Right lung (tissue), 2 donors: ENCODE measurements at regions not wholly inside any gene's neighbourhood (a gene's known extent, or its start where the extent isn't known, plus 50 kb on each side); places are given as distances from the start of the nearest gene placed in this dataset.
"Not testable (repeated sequence)": the region's sequence is repeated elsewhere in the genome, so short reads cannot be mapped to it uniquely, and the experiment has no call there.

ENCODE experiments used
- DNase-seq, 2 donors: peaks; one replicate each; pipeline ENCODE4 v3.0.0-alpha.2; 2013

- no peak for DNase-seq
Measured at GRCh38 chr6:153412519-153412918, 281.4 kb upstream of the RGS17 start.

- no peak for DNase-seq
Measured at GRCh38 chr6:153411070-153411648, 280.1 kb upstream of the RGS17 start.

DNA sequence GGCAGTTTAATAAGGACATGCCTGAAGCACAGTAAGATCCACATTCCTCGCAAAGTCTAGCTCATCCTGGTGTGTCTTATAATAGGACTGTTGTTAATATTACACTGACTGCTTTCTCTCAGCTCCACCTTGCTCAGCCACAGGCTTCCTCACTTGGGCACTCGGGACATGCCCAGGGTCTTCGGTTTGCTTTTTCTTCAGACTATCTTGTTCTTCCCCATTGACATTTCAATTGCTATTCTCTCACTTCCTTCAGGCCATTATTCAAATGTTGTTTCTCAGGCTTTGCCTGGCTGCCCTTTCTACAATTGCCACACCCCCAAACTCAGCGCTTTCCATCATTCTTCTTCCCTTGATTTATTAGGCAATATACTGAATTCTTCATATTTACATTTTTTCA lies 274.8 kb upstream of the RGS17 start:
- DNase-seq, result no peak

GRCh38 chr6:153401751-153402150 lies 270.7 kb upstream of the RGS17 start:
- DNase-seq, result no peak

- DNase-seq, result no peak
Measured at GRCh38 chr6:153392156-153392555, 261.1 kb upstream of the RGS17 start.

- DNase-seq, result no peak
Measured at GRCh38 chr6:153373869-153374268, 242.8 kb upstream of the RGS17 start.

DNA sequence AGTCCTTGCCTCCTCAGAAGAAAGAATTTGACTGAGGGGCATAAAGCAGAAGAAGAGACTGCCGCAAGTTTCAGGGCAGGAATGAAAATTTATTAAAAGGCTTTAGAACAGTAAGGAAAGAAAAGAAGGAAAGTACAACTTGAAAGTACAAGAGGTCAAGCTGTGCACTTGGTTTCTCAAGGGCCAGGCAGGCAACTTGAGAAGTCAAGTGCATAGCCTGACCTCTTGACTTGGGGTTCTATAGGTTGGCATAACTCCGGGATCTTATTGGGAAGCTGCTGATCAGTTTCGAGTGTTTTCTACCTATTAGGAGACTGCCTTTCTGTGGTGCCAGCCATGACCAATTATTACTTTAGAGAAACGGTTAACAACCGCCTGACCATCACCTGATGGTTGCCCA lies 237.0 kb upstream of the RGS17 start:
- DNase-seq, result no peak

DNA sequence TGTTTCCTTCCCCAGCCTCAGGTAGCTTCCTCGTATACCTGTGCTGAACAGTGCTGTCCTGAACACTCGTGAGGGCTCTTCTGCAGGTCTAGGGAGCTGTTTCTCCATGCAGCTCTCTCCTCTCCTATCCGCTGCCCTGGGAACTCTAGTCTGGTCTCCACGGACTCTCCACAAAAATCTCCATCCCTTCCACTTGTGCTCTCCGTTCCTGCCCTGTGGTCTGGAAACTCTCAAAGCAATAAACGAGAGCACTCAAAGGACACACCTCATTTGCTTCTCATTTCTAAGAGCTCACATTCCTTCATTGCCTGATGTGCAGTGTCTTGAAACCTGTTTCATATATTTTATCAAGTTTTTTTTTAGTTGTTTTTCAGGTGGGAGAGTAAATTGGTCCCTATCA lies 235.9 kb upstream of the RGS17 start:
- DNase-seq, result no peak

DNA sequence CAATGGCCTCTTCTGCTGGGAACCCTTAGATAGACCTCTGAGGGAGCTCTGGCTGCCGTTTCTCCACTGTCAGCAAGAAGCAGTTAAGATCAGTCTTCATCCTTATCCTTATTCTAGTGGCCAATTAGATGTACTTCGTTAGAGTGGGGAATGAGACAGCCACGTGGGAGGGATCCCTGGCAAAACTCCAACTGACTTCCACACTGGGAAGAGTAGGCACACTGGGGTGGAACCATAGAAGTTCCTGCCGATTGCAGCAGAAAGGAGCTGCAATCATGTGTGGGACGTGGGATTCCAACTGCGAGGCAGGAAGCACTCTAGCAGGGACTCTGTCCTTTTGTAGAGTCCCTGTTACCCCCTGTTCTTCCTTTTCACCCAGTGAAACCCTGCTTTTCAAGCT lies 226.3 kb upstream of the RGS17 start:
- DNase-seq, result no peak

GRCh38 chr6:153340568-153340967 lies 209.5 kb upstream of the RGS17 start:
- DNase-seq, result no peak

GRCh38 chr6:153334121-153334520 lies 203.0 kb upstream of the RGS17 start:
- DNase-seq, result no peak

- DNase-seq, result not testable (repeated sequence)
Measured at GRCh38 chr6:153331221-153331620, 200.1 kb upstream of the RGS17 start.

DNA sequence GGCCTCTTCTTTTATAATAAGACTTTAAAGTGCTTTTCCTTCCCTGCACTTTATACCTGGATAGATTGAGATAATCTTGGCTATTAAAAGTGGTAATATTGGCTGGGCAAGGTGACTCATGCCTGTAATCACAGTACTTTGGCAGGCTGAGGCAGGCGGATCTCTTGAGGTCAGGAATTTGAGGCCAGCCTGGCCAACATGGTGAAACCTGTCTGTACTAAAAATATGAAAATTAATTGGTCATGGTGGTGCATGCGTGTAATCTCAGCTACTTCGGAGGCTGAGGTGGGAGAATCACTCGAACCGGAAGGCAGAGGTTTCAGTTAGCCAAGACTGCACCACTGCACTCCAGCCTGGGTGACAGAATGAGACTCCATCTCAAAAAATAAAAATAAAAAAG lies 197.1 kb upstream of the RGS17 start:
- no peak for DNase-seq

- no peak for DNase-seq
Measured at GRCh38 chr6:153325661-153326060, 194.6 kb upstream of the RGS17 start.

- peak; percentile 23 to 33 for DNase-seq
Measured at GRCh38 chr6:153312634-153313033, 181.6 kb upstream of the RGS17 start.

DNA sequence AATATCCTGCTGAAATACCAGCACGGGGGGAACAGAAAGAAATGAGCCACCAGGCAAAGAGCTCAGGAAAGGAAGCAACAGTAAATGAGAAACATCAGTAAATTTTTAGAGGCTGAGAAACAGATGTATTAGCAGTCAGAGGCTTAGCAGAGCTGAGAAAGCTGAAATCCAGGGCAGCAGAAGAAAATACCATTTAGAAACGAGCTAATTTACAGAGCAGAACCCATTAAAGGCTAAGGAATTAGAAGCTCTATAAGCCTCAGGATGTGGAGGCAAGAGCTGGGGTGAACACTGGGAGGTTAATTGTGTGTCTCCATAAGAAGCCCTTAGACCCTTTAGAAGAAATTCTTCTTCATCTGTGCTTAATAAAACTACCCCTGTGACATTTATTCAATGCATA lies 178.6 kb upstream of the RGS17 start:
- DNase-seq, result no peak

DNA sequence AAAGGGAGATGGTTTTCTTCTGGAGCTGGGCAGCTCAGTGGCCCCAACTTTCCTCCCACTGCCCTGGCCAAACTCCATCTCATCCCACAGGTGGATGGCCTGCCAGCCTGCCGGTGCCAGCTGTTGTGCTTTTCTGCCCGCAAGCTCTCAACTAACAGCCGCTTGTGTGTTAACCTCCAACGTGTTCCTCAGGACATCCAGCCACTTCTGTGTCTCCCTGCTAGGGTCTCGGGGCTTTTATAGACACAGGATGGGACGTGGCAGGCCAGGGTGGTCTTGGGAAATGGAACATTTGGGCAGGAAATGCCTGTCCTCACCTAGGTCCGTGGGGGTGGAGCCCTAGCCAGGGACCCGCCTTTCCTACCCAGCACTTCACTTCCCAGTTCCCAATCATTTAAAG lies 171.1 kb upstream of the RGS17 start:
- DNase-seq, result no peak

GRCh38 chr6:153301602-153302001 lies 170.5 kb upstream of the RGS17 start:
- no peak for DNase-seq

DNA sequence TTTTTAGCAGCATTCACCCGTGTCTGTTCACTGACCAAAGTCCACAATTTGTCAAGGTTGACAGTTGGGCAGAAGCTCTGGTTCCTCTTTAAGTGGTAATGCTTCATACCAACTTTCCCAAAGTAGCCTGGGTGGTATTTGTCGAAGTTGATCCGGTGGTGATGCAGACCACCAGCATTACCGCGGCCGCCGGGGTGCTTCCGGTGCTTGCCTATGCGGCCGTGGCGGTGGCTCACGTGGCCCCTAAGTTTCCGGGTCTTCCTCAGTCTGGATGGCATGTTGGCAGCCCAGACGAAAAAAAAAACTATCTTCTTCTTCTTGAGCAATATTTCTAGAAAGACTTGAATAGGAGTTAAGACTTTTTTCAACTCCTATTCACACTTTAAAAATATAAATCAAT lies 151.4 kb upstream of the RGS17 start:
- not testable (repeated sequence) for DNase-seq

DNA sequence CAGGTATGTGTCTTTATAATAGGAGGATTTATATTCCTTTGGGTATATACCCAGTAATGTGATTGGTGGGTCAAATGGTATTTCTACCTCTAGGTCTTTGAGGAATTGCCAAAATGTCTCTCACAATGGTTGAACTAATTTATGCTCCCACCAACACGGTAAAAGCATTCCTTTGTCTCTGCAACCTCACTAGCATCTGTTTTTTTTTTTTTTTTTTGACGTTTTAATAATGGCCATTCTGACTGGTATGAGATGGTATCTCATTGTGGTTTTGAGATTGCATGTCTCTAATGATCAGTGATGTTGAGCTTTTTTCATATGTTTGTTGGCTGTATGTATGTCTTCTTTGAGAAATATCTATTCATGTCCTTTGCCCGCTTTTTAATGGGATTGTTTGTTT lies 144.9 kb upstream of the RGS17 start:
- no peak for DNase-seq

DNA sequence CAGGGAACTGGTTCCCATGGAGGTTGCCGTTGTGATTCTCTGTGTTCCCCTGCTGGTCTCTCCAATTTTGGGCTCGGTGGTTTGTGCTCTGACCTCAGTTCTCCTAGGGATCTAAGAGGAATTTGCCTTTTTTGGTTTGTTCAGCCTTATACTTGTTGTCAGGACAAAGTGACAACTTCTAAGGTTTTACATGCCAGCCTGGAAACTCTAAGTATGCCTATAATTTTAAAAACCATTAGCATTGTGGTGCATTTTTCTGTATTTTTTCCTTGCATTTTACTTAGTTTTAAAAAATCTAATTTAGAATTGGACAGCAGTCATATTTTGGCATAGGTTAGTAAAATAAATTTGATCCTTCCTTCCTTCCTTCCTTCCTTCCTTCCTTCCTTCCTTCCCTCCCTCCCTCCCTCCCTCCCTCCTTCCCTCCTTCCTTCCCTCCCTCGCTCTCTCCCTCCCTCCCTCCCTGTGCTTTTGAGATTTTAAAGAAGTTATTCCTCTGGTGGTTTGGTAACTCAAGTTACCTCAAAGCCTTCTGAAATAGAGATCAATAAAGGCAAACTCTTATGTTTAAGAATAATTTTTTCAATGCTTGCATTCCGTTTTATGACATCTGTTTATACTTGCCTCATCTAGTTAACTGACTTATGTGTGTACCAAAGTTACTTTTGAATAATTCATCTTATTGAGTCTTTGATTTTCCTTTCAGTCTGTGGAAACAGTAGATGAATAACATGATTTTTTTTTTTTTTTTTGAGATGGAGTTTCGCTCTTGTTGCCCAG lies 141.3 kb upstream of the RGS17 start:
- DNase-seq, result no peak

DNA sequence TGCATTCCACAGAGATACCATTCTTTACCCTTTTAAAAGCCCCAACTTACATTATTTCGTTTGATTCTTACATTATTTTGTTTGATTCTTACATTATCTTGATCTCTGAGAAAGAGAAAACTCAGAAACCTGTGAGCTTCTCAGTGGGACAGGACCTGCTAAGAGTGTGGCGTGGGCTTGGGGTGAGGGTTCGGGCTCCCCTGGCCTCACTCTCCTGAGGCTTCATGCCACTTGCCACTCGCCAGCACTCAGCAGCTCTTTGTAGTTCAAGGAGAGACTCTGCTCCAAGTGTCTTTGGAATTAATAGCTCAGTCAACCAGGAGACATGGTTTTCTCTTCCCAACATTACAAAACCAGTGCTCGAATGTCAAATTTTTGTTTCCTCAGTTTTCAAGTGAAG lies 132.4 kb upstream of the RGS17 start:
- no peak for DNase-seq

GRCh38 chr6:153251326-153251725 lies 120.2 kb upstream of the RGS17 start:
- no peak for DNase-seq

DNA sequence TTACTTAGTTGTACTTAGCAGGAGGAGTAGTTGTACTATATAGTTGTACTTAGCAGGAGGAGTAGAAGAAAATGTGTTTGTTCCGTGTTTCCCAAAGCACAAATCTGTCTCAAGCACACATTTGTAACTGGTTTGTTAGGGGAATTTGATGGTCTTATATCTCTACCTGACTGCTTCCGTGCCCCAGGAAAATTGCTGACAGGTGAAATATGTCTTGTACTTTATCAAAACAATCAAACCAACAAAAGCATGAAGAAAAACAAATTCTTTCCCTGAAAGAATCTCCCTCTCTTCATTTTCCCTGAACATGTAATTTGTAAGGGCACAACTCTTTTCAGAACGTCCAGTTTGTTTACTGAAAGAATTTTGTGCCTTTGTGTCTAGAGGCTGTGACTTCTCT lies 106.6 kb upstream of the RGS17 start:
- no peak for DNase-seq
